ENCODE measurements at regions not wholly inside any gene's neighbourhood (a gene's known extent, or its start where the extent isn't known, plus 50 kb on each side); places are given as distances from the start of the nearest gene placed in this dataset.
A peak's percentile ranks its signal among the peaks of the same experiment; 100 is the strongest.

DNA sequence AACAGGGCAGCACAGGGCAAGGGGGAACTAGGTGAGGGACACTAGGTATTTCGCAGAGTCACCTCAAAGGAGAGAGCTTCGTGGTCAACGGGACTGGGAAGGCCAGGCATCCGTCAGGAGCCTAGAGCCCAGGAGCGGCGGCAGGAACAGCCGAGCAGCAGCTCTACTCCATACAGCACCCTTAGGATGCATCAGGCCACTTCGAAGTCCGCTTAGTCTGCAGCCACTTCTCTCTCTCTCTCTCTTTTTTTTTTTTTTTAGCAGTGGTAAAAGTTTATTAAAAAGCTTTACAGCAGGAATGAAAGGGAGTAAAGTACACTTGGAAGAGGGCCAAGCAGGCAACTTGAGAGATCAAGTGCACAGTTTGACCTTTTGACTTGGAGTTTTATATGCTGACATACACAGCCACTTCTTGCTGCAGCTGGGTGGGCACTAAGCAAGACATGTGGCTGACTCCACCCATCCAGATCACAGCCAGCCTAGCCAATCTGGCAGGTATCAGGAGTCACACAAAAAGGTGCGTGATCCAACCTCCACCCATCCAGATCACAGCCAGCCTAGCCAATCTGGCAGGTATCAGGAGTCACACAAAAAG lies 209.7 kb upstream of the RADX start:
- ATAC-seq (replicated peaks), result no peak
- H3K27me3 Mint-ChIP-seq, result peaks cover 0 to 12% of the 10 kb centered on the region in 2 donors
- H3K4me3 Mint-ChIP-seq, result no peak overlapping the region

DNA sequence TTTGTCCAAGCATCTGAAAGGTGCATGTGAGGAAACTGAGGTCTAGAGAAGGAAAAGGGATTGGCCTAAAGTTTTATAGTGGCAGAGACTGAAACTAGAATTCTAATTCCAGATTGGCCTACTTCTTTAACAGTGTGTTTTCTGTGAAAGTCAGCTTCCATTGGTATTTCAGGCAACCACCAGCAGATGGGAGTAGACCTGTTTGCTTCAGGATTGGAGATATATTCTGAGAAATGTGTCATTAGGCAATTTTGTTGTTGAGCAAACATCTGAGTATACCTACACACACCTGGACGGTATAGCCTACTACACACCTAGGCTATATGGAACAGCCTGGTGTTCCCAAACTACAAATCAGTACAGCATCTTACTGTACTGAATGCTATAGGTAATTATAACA lies 207.3 kb upstream of the RADX start:
- H3K27ac Mint-ChIP-seq, result no peak overlapping the region
- DNase-seq, result no peak
- no peaks in the 10 kb centered on the region for H3K4me1 Mint-ChIP-seq
- no peak overlapping the region for H3K4me3 Mint-ChIP-seq
- ATAC-seq (replicated peaks), result no peak
- H3K9me3 Mint-ChIP-seq, result no peaks in the 10 kb centered on the region
- peaks cover 0 to 12% of the 10 kb centered on the region in 2 donors for H3K27me3 Mint-ChIP-seq
- no peaks in the 10 kb centered on the region for H3K36me3 Mint-ChIP-seq

More for the DNA sequence above, 209.7 kb upstream of the RADX start:
- Mint-ChIP-seq H3K27ac (no peak overlapping the region), H3K9me3 (no peaks in the 10 kb centered on the region), H3K36me3 (no peaks in the 10 kb centered on the region), H3K4me1 (no peaks in the 10 kb centered on the region)
- DNase-seq, result no peak

DNA sequence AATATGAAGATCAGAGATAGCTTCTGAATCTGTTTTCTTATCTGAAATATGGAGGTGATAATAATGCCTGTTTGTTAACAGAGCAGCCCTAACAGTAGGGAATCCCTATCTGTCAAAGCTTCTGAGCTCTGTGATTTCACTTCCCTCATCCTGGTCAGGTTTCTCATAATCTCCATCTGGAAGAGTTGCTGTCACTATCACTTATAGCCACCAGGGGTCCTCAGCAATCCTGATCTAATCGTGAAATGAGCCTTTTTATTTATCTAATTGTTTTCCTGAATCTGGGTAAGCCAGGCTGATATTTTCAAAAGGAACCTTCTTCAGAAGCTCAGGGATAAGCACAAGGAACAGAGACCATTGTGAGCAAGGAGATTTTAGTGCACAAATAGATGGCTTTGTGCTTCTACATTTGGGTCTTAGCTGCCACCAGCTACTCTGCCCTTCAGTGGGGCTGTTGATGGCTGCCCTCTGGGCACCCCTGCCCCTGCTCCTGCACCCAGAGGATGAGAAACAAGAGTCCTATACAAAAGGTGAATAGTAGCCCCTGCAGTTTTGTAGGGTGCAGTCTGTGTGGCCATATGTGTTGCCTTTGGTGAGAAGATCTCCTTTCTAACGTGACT lies 196.4 kb upstream of the RADX start:
- no peaks in the 10 kb centered on the region for H3K27me3 Mint-ChIP-seq
- no peaks in the 10 kb centered on the region for H3K9me3 Mint-ChIP-seq
- no peaks in the 10 kb centered on the region for H3K4me1 Mint-ChIP-seq
- ATAC-seq (replicated peaks) (peak; percentile 58 to 83), DNase-seq (no peak)
- H3K27ac Mint-ChIP-seq, result no peak overlapping the region
- no peak overlapping the region for H3K4me3 Mint-ChIP-seq
- H3K36me3 Mint-ChIP-seq, result no peaks in the 10 kb centered on the region

DNA sequence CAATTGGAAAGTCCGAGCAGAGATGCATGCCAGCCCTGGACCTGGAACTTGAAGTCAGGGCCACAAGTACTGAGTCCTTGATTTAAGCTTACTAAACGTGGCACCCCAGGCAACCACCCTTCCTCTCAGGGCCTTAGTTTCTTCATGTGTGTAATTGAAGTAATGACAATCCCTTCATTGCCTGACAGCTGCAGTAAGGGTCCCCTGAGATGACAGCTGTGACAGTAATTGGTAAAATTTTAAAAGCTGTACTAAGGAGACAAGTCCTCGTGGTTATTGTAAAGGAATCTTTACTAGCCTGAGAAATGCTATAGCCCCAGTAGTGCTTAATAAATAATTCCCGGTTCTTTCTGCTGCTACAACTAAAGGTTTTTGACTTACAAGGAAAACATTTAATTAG lies 175.1 kb upstream of the RADX start:
- H3K4me1 Mint-ChIP-seq, result no peaks in the 10 kb centered on the region
- H3K4me3 Mint-ChIP-seq, result no peak overlapping the region
- ATAC-seq (replicated peaks), result no peak
- no peak overlapping the region for H3K27ac Mint-ChIP-seq
- DNase-seq, result no peak
- no peaks in the 10 kb centered on the region for H3K36me3 Mint-ChIP-seq
- H3K27me3 Mint-ChIP-seq, result peaks cover 0 to 4% of the 10 kb centered on the region in 2 donors
- H3K9me3 Mint-ChIP-seq, result no peaks in the 10 kb centered on the region

DNA sequence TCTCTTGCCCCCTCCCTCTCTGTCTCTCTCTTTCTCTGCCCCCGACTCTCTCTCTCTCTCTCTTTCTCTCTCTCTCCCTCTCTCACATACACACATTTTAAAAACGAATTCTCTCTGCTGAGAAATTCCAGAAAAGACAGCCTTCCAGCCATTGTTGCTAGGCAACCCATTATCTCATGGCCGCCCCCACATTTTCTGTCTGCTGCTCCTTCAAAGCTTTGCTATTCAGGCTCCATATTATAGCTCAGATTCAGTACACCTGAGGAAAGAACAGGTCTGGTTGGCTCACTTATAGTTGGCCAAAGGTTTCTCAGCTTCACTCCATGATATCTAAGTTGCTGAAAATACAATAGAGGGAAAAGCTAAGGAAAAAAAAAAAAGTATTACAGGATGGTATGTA lies 174.4 kb upstream of the RADX start:
- peaks cover 0 to 4% of the 10 kb centered on the region in 2 donors for H3K27me3 Mint-ChIP-seq
- no peak overlapping the region for H3K4me3 Mint-ChIP-seq
- no peak overlapping the region for H3K27ac Mint-ChIP-seq
- ATAC-seq (replicated peaks) (no peak), DNase-seq (no peak)
- no peaks in the 10 kb centered on the region for H3K9me3 Mint-ChIP-seq
- H3K36me3 Mint-ChIP-seq, result no peaks in the 10 kb centered on the region
- H3K4me1 Mint-ChIP-seq, result no peaks in the 10 kb centered on the region

DNA sequence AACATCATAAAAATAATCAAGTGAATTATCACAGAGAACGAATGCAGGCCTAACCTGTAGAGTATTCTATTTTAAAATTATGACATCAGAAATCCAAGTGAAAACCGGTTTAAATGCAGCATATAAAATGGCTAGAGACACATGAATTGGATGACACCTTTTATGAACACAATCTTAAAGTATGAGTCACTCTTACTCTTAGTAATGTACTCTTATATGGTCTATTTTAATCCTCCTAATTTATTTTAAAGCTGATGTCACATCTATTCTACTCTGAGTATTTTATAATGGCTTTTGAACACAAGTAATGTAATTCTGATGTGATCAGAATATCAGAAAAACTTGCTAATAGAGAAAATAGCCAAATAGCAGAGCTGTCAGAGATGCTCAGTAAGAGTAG lies 161.4 kb upstream of the RADX start:
- H3K27me3 Mint-ChIP-seq, result peaks cover 0 to 8% of the 10 kb centered on the region in 2 donors
- H3K27ac Mint-ChIP-seq, result no peak overlapping the region
- H3K36me3 Mint-ChIP-seq, result no peaks in the 10 kb centered on the region
- no peak for DNase-seq
- no peak overlapping the region for H3K4me3 Mint-ChIP-seq
- no peaks in the 10 kb centered on the region for H3K9me3 Mint-ChIP-seq
- H3K4me1 Mint-ChIP-seq, result no peaks in the 10 kb centered on the region
- no peak for ATAC-seq (replicated peaks)

DNA sequence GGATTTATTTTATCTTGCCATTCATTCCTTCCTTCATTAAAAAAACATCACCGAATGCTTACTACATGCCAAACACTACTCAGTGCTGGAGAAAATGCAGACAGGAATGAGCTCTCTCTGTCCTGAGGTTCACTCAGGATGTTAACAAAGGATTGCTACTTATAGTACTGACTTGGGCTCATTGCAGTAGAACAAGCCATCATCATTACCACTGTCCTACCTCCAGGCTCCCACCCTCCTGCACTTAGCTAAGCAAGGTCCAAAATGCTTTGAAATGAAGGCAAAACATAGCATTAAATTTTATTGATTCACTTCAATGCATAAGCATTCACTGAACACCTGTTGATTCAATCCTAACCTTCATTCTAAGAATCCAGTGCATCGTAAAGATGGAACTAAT lies 159.8 kb upstream of the RADX start:
- Mint-ChIP-seq H3K4me3 (no peak overlapping the region), H3K36me3 (no peaks in the 10 kb centered on the region), H3K9me3 (no peaks in the 10 kb centered on the region), H3K27me3 (peaks cover 0 to 4% of the 10 kb centered on the region in 2 donors), H3K4me1 (no peaks in the 10 kb centered on the region), H3K27ac (no peak overlapping the region)
- DNase-seq (no peak), ATAC-seq (replicated peaks) (no peak)

DNA sequence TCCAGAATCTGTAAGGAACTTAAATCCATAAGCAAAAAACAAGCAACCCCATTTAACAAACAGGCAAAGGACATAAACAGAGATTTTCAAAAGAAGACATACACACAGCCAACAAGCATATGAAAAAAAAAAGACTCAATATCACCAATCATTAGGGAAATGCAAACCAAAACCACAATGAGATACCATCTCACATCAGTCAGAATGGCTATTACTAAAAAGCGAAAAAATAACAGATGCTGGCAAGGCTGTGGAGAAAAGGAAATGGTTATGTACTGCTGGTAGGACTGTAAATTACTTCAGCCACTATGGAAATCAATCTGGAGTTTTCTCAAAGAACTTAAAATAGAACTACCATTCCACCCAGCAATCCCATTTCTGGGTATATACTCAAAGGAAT lies 156.8 kb upstream of the RADX start:
- Mint-ChIP-seq H3K36me3 (no peaks in the 10 kb centered on the region), H3K4me3 (no peak overlapping the region), H3K27ac (no peak overlapping the region), H3K27me3 (peaks cover 0 to 4% of the 10 kb centered on the region in 2 donors), H3K9me3 (no peaks in the 10 kb centered on the region), H3K4me1 (no peaks in the 10 kb centered on the region)
- ATAC-seq (replicated peaks), result no peak
- DNase-seq, result no peak

DNA sequence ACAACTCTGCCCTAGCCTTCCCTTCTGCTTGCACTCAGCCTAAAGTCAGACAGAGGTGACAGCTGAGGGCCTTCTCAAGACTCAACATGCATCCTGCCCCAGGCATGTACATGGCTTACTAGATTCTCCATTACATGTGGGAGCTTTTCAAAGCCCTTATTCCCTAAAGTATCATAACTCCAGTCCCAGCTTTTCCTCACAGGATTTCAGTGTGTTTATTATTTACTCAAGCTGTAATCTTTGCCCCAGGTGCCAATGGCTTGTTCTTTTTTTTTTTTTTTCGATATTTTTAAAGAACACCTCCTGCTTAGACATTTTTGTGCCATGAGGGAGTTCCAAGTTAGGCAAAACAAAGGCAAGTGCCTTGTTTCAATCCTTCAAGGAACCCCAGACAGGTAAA lies 154.0 kb upstream of the RADX start:
- H3K9me3 Mint-ChIP-seq, result no peaks in the 10 kb centered on the region
- no peak overlapping the region for H3K4me3 Mint-ChIP-seq
- DNase-seq (no peak), ATAC-seq (replicated peaks) (no peak)
- no peaks in the 10 kb centered on the region for H3K36me3 Mint-ChIP-seq
- no peaks in the 10 kb centered on the region for H3K4me1 Mint-ChIP-seq
- H3K27me3 Mint-ChIP-seq, result peaks cover 0 to 4% of the 10 kb centered on the region in 2 donors
- H3K27ac Mint-ChIP-seq, result no peak overlapping the region

DNA sequence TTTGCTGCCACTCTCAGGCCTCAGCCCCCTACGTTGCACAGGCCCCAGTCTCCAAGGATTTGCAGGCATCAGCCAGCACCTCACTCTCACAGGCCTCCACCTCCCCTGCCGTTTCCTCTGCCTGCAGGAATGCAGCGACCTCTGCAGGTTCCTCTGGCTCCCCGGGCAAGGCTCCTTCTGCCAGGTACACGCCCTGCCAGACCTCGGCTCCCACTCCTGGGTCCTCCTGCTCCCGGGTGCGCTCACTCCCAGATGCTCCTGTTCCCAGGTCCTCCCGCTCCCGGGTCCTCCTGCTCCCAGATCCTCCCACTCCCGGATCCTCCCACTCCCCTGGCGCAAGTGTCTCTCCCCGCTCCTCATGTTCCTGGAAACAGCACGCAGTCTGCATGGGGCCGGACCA lies 144.4 kb upstream of the RADX start:
- Mint-ChIP-seq H3K27ac (no peak overlapping the region), H3K36me3 (no peaks in the 10 kb centered on the region), H3K4me1 (no peaks in the 10 kb centered on the region), H3K9me3 (no peaks in the 10 kb centered on the region), H3K27me3 (peaks cover 11 to 15% of the 10 kb centered on the region in 2 donors), H3K4me3 (no peak overlapping the region)
- ATAC-seq (replicated peaks) (no peak), DNase-seq (no peak)

DNA sequence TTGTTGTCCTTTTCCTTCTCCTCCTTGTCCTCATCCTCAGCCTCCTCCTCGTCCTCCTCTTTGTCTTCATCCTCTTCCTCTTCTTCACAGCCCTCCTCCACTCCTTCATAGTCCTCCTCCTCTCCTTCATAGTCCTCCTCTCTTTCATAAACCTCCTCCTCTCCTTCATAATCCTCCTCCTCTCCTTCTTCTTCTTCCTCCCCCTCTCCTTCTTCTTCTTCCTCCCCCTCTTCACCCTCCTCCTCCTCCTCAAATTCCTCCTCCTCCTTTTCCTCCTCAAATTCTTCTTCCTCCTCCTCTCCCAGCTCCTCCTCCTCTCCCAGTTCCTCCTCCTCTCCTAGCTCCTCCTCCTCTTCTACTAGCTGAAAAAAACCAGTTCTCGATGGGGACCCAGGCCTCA lies 143.8 kb upstream of the RADX start:
- ATAC-seq (replicated peaks) (no peak), DNase-seq (no peak)
- no peaks in the 10 kb centered on the region for H3K36me3 Mint-ChIP-seq
- H3K9me3 Mint-ChIP-seq, result no peaks in the 10 kb centered on the region
- peaks cover 11 to 15% of the 10 kb centered on the region in 2 donors for H3K27me3 Mint-ChIP-seq
- H3K4me1 Mint-ChIP-seq, result no peaks in the 10 kb centered on the region
- no peak overlapping the region for H3K4me3 Mint-ChIP-seq
- H3K27ac Mint-ChIP-seq, result no peak overlapping the region

DNA sequence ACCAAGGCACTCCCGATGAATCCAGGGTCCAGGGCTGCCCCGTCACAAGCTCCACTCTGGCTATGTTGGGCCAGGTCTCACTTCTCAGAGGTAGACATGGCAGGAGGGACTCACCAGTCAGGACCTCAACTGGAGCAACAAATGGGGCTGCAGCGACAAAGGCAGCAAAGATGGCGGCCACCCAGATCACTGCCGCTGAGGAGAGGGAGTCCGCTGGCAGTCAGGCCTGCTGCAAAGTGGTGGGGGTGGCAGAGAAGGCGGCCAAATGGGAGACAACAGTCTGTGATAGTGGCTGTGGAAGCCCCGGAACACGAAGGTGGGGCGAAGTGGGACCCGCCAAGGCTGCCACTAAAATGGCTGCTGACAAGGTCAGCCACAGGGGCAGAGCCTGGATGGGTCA lies 143.3 kb upstream of the RADX start:
- no peak overlapping the region for H3K27ac Mint-ChIP-seq
- peaks cover 11 to 15% of the 10 kb centered on the region in 2 donors for H3K27me3 Mint-ChIP-seq
- H3K4me3 Mint-ChIP-seq, result no peak overlapping the region
- no peaks in the 10 kb centered on the region for H3K4me1 Mint-ChIP-seq
- DNase-seq (no peak), ATAC-seq (replicated peaks) (no peak)
- no peaks in the 10 kb centered on the region for H3K36me3 Mint-ChIP-seq
- no peaks in the 10 kb centered on the region for H3K9me3 Mint-ChIP-seq

DNA sequence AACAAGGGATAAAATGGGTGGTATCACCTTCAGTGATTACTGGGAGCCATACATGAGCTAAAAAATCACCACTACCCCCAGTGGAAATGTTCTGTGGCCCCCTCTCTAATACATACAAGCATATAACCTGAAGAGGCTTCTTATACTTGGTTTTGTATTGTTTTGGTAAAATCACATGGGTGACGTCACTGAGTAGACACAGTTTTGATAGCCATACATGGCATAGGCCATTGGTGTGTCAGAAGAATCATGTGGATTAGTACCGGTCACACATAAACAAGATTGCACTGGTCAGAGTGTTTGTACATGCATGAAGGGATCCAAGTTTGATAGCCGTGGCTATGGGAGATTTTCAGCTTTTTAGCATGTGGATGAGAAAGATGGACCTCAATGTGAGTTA lies 131.9 kb upstream of the RADX start:
- Mint-ChIP-seq H3K9me3 (no peaks in the 10 kb centered on the region), H3K27me3 (no peaks in the 10 kb centered on the region), H3K27ac (no peak overlapping the region), H3K4me3 (no peak overlapping the region), H3K4me1 (peaks cover 12 to 13% of the 10 kb centered on the region in 2 donors), H3K36me3 (no peaks in the 10 kb centered on the region)
- ATAC-seq (replicated peaks), result no peak
- no peak for DNase-seq

DNA sequence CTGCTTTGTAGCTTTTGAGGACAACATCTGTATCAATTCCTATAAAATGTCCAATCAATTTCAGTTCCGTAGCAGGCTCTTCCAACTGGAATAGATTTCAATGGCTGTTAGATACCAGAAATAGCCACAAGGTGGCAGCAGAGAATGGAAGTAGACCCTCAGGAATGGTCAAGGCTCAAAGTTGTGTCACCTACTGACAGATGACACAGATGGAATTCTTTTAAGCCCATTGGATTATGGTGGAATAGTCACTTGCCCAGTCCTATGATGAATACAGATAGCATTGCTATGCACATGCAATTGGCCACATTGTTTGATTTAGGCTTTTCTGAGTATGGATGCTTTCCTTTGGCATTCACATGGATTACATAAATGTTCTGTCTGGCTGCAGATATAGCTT lies 130.4 kb upstream of the RADX start:
- peaks cover 12 to 14% of the 10 kb centered on the region in 2 donors for H3K4me1 Mint-ChIP-seq

DNA sequence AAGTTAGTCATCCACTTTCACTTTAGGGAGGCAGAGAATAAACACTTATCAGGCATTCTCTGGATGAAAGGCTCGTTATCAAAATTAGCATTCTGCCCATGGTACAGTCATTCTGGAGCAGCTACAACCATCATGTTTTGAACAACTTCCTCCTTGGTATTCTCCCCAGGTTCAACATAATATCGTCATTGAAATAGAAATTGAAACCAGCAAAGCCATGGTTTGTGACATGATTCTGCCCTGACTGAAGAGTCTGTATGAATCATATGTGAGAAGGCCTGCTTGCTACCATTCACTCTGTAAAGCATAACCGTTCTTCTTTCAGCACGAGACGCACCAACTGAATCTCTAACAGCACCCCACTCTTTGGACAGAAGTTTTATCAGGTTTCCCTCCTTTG lies 127.5 kb upstream of the RADX start:
- DNase-seq, result peak; percentile 39

More for the DNA sequence above, 130.4 kb upstream of the RADX start:
- DNase-seq (peak; percentile 23), ATAC-seq (replicated peaks) (peak; percentile 17 to 31)
- no peaks in the 10 kb centered on the region for H3K36me3 Mint-ChIP-seq
- no peak overlapping the region for H3K4me3 Mint-ChIP-seq
- H3K27me3 Mint-ChIP-seq, result no peaks in the 10 kb centered on the region
- H3K9me3 Mint-ChIP-seq, result no peaks in the 10 kb centered on the region
- no peak overlapping the region for H3K27ac Mint-ChIP-seq

More for the DNA sequence above, 127.5 kb upstream of the RADX start:
- H3K36me3 Mint-ChIP-seq, result no peaks in the 10 kb centered on the region
- ATAC-seq (replicated peaks), result peak; percentile 97 to 99
- peaks cover 12 to 14% of the 10 kb centered on the region in 2 donors for H3K4me1 Mint-ChIP-seq
- H3K9me3 Mint-ChIP-seq, result no peaks in the 10 kb centered on the region
- peak overlapping the region; percentile 73 for H3K27ac Mint-ChIP-seq
- H3K4me3 Mint-ChIP-seq, result peak overlapping the region; percentile 48 to 56
- H3K27me3 Mint-ChIP-seq, result peaks cover 0 to 5% of the 10 kb centered on the region in 2 donors

Data from stimulated activated naive B cell treated with anti-CD40 and anti-IgM and Interleukin-4, amounts not matched to agents 10 μg/mL and 1 μg/mL and 100 μg/mL, for 72 hours (primary cell).